HEK293 (cell line): ENCODE measurements at regions not wholly inside any gene's neighbourhood (a gene's known extent, or its start where the extent isn't known, plus 50 kb on each side); places are given as distances from the start of the nearest gene placed in this dataset.

Source experiments
- GLIS1 ChIP-seq: fragments of 450-650 bp; formaldehyde crosslinking; IDR thresholded peaks from 2 replicates; pipeline ENCODE4 v1.5.1; 2016; ENCODE audit warnings: missing biosample characterization, missing genetic modification characterization
- HOXD13 ChIP-seq: sonication (generic); formaldehyde crosslinking; IDR thresholded peaks from 2 replicates; pipeline ENCODE4 v1.8.0; 2022; ENCODE audit warnings: missing genetic modification reagents, borderline replicate concordance
- IKZF3 ChIP-seq: fragments of 450-650 bp; IDR thresholded peaks from 2 replicates; pipeline ENCODE4 v1.5.0; 2018; ENCODE audit warnings: missing biosample characterization, mild to moderate bottlenecking, missing genetic modification characterization, moderate library complexity
- KLF10 ChIP-seq: fragments of 450-650 bp; IDR thresholded peaks from 2 replicates; pipeline ENCODE4 v1.5.1; 2018; ENCODE audit warnings: missing biosample characterization, mild to moderate bottlenecking, missing genetic modification characterization
- KLF16 ChIP-seq: fragments of 450-650 bp; formaldehyde crosslinking; IDR thresholded peaks from 2 replicates; pipeline ENCODE4 v1.5.1; 2017; ENCODE audit warnings: missing biosample characterization, missing genetic modification characterization
- KLF8 ChIP-seq: fragments of 450-650 bp; formaldehyde crosslinking; IDR thresholded peaks from 2 replicates; pipeline ENCODE4 v1.5.1; 2016; ENCODE audit warnings: missing biosample characterization, missing genetic modification characterization
- REPIN1 ChIP-seq: fragments of 450-650 bp; formaldehyde crosslinking; IDR thresholded peaks from 2 replicates; pipeline ENCODE4 v1.5.1; 2017; ENCODE audit warnings: missing biosample characterization, missing genetic modification characterization, low read depth
- SCRT2 ChIP-seq: fragments of 450-650 bp; formaldehyde crosslinking; IDR thresholded peaks from 2 replicates; pipeline ENCODE4 v1.5.1; 2016; ENCODE audit warnings: missing biosample characterization, missing genetic modification characterization
- SP3 ChIP-seq: fragments of 450-650 bp; formaldehyde crosslinking; IDR thresholded peaks from 2 replicates; pipeline ENCODE4 v1.5.1; 2016; ENCODE audit warnings: missing biosample characterization, missing genetic modification characterization
- TCF7L2 ChIP-seq: IDR thresholded peaks from 2 replicates; pipeline ENCODE4 v1.6.1; 2011; ENCODE audit warnings: low read depth, mild to moderate bottlenecking, inconsistent platforms, low read length, moderate library complexity, borderline replicate concordance
- WT1 ChIP-seq: fragments of 450-650 bp; formaldehyde crosslinking; IDR thresholded peaks from 2 replicates; pipeline ENCODE4 v1.5.1; 2016; ENCODE audit warnings: missing biosample characterization, missing genetic modification characterization
- ZBTB20 ChIP-seq: fragments of 450-650 bp; formaldehyde crosslinking; IDR thresholded peaks from 2 replicates; pipeline ENCODE4 v1.5.1; 2016; ENCODE audit warnings: missing biosample characterization, missing genetic modification characterization
- ZBTB21 ChIP-seq: fragments of 450-650 bp; formaldehyde crosslinking; IDR thresholded peaks from 2 replicates; pipeline ENCODE4 v1.5.1; 2017; ENCODE audit warnings: missing biosample characterization, missing genetic modification characterization
- ZBTB48 ChIP-seq: fragments of 450-650 bp; formaldehyde crosslinking; IDR thresholded peaks from 2 replicates; pipeline ENCODE4 v1.5.1; 2016; ENCODE audit warnings: missing biosample characterization, missing genetic modification characterization
- ZEB2 ChIP-seq: fragments of 450-650 bp; formaldehyde crosslinking; IDR thresholded peaks from 2 replicates; pipeline ENCODE4 v1.5.1; 2016; ENCODE audit warnings: missing biosample characterization, missing genetic modification characterization
- ZFP41 ChIP-seq: fragments of 450-650 bp; formaldehyde crosslinking; IDR thresholded peaks from 2 replicates; pipeline ENCODE4 v1.5.1; 2016; ENCODE audit warnings: missing biosample characterization, missing genetic modification characterization, borderline replicate concordance
- ZFP69B ChIP-seq: fragments of 450-650 bp; formaldehyde crosslinking; IDR thresholded peaks from 2 replicates; pipeline ENCODE4 v1.5.1; 2016; ENCODE audit warnings: missing biosample characterization, missing genetic modification characterization
- ZIC2 ChIP-seq: fragments of 450-650 bp; formaldehyde crosslinking; IDR thresholded peaks from 2 replicates; pipeline ENCODE4 v1.5.1; 2016; ENCODE audit warnings: missing biosample characterization, missing genetic modification characterization
- ZNF121 ChIP-seq: fragments of 450-650 bp; formaldehyde crosslinking; IDR thresholded peaks from 2 replicates; pipeline ENCODE4 v1.5.1; 2016; ENCODE audit warnings: missing biosample characterization, missing genetic modification characterization
- ZNF155 ChIP-seq: fragments of 450-650 bp; formaldehyde crosslinking; IDR thresholded peaks from 2 replicates; pipeline ENCODE4 v1.5.1; 2016; ENCODE audit warnings: missing biosample characterization, missing genetic modification characterization
- ZNF157 ChIP-seq: fragments of 450-650 bp; formaldehyde crosslinking; IDR thresholded peaks from 2 replicates; pipeline ENCODE4 v1.5.1; 2016; ENCODE audit warnings: missing biosample characterization, missing genetic modification characterization
- ZNF311 ChIP-seq: fragments of 450-650 bp; formaldehyde crosslinking; IDR thresholded peaks from 2 replicates; pipeline ENCODE4 v1.5.1; 2017; ENCODE audit warnings: missing biosample characterization, missing genetic modification characterization, borderline replicate concordance
- ZNF335 ChIP-seq: fragments of 450-650 bp; formaldehyde crosslinking; conservative IDR thresholded peaks from 2 replicates; pipeline ENCODE4 v1.5.1; 2016; ENCODE audit warnings: missing biosample characterization, missing genetic modification characterization
- ZNF416 ChIP-seq: fragments of 450-650 bp; formaldehyde crosslinking; IDR thresholded peaks from 2 replicates; pipeline ENCODE4 v1.5.1; 2016; ENCODE audit warnings: missing biosample characterization, missing genetic modification characterization
- ZNF501 ChIP-seq: fragments of 450-650 bp; formaldehyde crosslinking; IDR thresholded peaks from 2 replicates; pipeline ENCODE4 v1.5.1; 2016; ENCODE audit warnings: missing biosample characterization, missing genetic modification characterization
- ZNF514 ChIP-seq: fragments of 450-650 bp; formaldehyde crosslinking; IDR thresholded peaks from 2 replicates; pipeline ENCODE4 v1.5.1; 2016; ENCODE audit warnings: missing biosample characterization, missing genetic modification characterization
- ZNF544 ChIP-seq: fragments of 450-650 bp; formaldehyde crosslinking; IDR thresholded peaks from 2 replicates; pipeline ENCODE4 v1.5.0; 2017; ENCODE audit warnings: missing biosample characterization, missing genetic modification characterization
- ZNF560 ChIP-seq: fragments of 450-650 bp; formaldehyde crosslinking; IDR thresholded peaks from 2 replicates; pipeline ENCODE4 v1.5.1; 2017; ENCODE audit warnings: missing biosample characterization, missing genetic modification characterization, borderline replicate concordance
- ZNF561 ChIP-seq: fragments of 450-650 bp; IDR thresholded peaks from 2 replicates; pipeline ENCODE4 v1.5.1; 2018; ENCODE audit warnings: missing biosample characterization, missing genetic modification characterization, borderline replicate concordance
- ZNF623 ChIP-seq: fragments of 450-650 bp; formaldehyde crosslinking; IDR thresholded peaks from 2 replicates; pipeline ENCODE4 v1.5.1; 2016; ENCODE audit warnings: missing biosample characterization, missing genetic modification characterization
- ZNF629 ChIP-seq: fragments of 450-650 bp; formaldehyde crosslinking; IDR thresholded peaks from 2 replicates; pipeline ENCODE4 v1.5.1; 2017; ENCODE audit warnings: missing biosample characterization, missing genetic modification characterization
- ZNF658 ChIP-seq: fragments of 450-650 bp; formaldehyde crosslinking; IDR thresholded peaks from 2 replicates; pipeline ENCODE4; 2016; ENCODE audit warnings: missing biosample characterization, missing genetic modification characterization
- ZNF670 ChIP-seq: fragments of 450-650 bp; formaldehyde crosslinking; IDR thresholded peaks from 2 replicates; pipeline ENCODE4 v1.5.1; 2016; ENCODE audit warnings: missing biosample characterization, missing genetic modification characterization, low read depth
- ZNF701 ChIP-seq: fragments of 450-650 bp; formaldehyde crosslinking; IDR thresholded peaks from 2 replicates; pipeline ENCODE4 v1.5.1; 2016; ENCODE audit warnings: missing biosample characterization, missing genetic modification characterization
- ZNF776 ChIP-seq: fragments of 450-650 bp; formaldehyde crosslinking; IDR thresholded peaks from 2 replicates; pipeline ENCODE4 v1.5.0; 2017; ENCODE audit warnings: missing biosample characterization, missing genetic modification characterization, borderline replicate concordance
- ZNF791 ChIP-seq: fragments of 450-650 bp; formaldehyde crosslinking; IDR thresholded peaks from 2 replicates; pipeline ENCODE4 v1.5.1; 2016; ENCODE audit warnings: missing biosample characterization, missing genetic modification characterization
- TF ChIP-seq, protein P1 (sequence below): fragments of 450-650 bp; formaldehyde crosslinking; IDR thresholded peaks from 2 replicates; pipeline ENCODE4; 2016; ENCODE audit warnings: missing biosample characterization, missing genetic modification characterization
- TF ChIP-seq, protein P2 (sequence below): fragments of 450-650 bp; formaldehyde crosslinking; IDR thresholded peaks from 2 replicates; pipeline ENCODE4 v1.5.1; 2017; ENCODE audit warnings: missing biosample characterization, missing genetic modification characterization
- TF ChIP-seq, protein P3 (sequence below): fragments of 450-650 bp; formaldehyde crosslinking; IDR thresholded peaks from 2 replicates; pipeline ENCODE4 v1.5.1; 2017; ENCODE audit warnings: missing biosample characterization, missing genetic modification characterization
- TF ChIP-seq, protein P4 (sequence below): fragments of 450-650 bp; formaldehyde crosslinking; IDR thresholded peaks from 2 replicates; pipeline ENCODE4 v1.5.1; 2016; ENCODE audit warnings: missing biosample characterization, missing genetic modification characterization

DNA sequence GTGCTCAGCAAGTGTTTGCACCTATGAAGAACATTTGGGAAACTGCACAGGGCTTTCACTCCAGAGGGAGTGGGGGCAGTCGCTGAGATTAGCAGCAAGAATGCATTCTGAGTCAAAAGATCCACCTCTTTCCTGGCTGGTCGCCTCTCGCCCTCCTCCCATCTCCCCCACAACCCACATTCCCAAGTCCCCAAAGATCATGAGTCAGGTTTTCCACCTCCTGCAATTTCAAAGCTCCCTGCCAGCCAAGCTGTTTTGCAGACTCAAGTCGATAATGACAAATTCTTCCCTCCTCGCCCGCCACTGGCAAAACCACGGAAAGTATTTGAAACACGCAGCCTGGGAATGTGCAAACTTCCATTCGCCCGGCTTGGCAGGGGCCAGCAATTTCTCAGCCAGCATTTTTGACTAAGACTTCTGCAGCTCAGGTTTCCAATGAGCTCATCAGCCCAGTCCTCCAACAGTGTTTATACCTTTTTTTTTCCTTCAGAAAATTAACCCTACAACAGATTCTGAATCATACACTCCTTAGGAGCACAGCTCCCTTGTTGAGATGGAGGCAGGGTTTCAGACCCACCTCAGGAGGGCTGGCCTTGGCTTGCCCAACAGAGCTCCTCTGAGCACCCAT, 181.4 kb downstream of the SMAD6 start (continued):
- TF ChIP-seq SP3 (tag by site-specific recombination) (peak; percentile 66), ZNF335 (tag by site-specific recombination) (peak; percentile 84), ZEB2 (tag by site-specific recombination) (peak; percentile 99), ZNF416 (tag by site-specific recombination) (no peak), ZBTB21 (tag by site-specific recombination) (peak; percentile 97), TCF7L2 (no peak), GLIS1 (tag by site-specific recombination) (peak; percentile 99), ZNF623 (tag by site-specific recombination) (no peak), ZNF121 (tag by site-specific recombination) (peak; percentile 35; the same call in 1 of the 2 replicates), ZNF560 (tag by site-specific recombination) (no peak), ZBTB20 (tag by site-specific recombination) (peak; percentile 94), REPIN1 (tag by site-specific recombination) (peak; percentile 73; the same call in 1 of the 2 replicates), ZNF157 (tag by site-specific recombination) (no peak), KLF10 (tag by site-specific recombination) (peak; percentile 91), ZNF791 (tag by site-specific recombination) (no peak), IKZF3 (tag by site-specific recombination) (peak; percentile 88), ZNF701 (tag by site-specific recombination) (no peak), HOXD13 (no peak), SCRT2 (tag by site-specific recombination) (peak; percentile 9; the same call in 1 of the 2 replicates), ZNF629 (tag by site-specific recombination) (peak; percentile 97), ZNF544 (tag by site-specific recombination) (no peak), ZFP69B (tag by site-specific recombination) (peak; percentile 87), ZFP41 (no peak), ZNF670 (tag by site-specific recombination) (no peak), ZNF658 (tag by site-specific recombination) (no peak), ZNF501 (tag by site-specific recombination) (peak; percentile 98), KLF8 (tag by site-specific recombination) (peak; percentile 88), ZNF155 (tag by site-specific recombination) (no peak), ZNF561 (tag by site-specific recombination) (peak; percentile 95; the same call in 1 of the 2 replicates), ZBTB48 (tag by site-specific recombination) (peak; percentile 93), ZIC2 (tag by site-specific recombination) (peak; percentile 80), ZNF514 (tag by site-specific recombination) (no peak), KLF16 (peak; percentile 71; the same call in 1 of the 2 replicates), ZNF776 (no peak), ZNF311 (tag by site-specific recombination) (no peak), WT1 (peak; percentile 66)
- TF ChIP-seq, protein P1, sequence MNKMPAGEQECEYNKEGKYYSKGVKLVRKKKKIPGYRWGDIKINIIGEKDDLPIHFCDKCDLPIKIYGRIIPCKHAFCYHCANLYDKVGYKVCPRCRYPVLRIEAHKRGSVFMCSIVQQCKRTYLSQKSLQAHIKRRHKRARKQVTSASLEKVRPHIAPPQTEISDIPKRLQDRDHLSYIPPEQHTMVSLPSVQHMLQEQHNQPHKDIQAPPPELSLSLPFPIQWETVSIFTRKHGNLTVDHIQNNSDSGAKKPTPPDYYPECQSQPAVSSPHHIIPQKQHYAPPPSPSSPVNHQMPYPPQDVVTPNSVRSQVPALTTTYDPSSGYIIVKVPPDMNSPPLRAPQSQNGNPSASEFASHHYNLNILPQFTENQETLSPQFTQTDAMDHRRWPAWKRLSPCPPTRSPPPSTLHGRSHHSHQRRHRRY (tag by site-specific recombination): no peak
- TF ChIP-seq, protein P2, sequence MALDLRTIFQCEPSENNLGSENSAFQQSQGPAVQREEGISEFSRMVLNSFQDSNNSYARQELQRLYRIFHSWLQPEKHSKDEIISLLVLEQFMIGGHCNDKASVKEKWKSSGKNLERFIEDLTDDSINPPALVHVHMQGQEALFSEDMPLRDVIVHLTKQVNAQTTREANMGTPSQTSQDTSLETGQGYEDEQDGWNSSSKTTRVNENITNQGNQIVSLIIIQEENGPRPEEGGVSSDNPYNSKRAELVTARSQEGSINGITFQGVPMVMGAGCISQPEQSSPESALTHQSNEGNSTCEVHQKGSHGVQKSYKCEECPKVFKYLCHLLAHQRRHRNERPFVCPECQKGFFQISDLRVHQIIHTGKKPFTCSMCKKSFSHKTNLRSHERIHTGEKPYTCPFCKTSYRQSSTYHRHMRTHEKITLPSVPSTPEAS (tag by site-specific recombination): peak; percentile 39
- TF ChIP-seq, protein P3, sequence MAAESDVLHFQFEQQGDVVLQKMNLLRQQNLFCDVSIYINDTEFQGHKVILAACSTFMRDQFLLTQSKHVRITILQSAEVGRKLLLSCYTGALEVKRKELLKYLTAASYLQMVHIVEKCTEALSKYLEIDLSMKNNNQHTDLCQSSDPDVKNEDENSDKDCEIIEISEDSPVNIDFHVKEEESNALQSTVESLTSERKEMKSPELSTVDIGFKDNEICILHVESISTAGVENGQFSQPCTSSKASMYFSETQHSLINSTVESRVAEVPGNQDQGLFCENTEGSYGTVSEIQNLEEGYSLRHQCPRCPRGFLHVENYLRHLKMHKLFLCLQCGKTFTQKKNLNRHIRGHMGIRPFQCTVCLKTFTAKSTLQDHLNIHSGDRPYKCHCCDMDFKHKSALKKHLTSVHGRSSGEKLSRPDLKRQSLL (tag by site-specific recombination): no peak
- TF ChIP-seq, protein P4, sequence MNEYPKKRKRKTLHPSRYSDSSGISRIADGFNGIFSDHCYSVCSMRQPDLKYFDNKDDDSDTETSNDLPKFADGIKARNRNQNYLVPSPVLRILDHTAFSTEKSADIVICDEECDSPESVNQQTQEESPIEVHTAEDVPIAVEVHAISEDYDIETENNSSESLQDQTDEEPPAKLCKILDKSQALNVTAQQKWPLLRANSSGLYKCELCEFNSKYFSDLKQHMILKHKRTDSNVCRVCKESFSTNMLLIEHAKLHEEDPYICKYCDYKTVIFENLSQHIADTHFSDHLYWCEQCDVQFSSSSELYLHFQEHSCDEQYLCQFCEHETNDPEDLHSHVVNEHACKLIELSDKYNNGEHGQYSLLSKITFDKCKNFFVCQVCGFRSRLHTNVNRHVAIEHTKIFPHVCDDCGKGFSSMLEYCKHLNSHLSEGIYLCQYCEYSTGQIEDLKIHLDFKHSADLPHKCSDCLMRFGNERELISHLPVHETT (tag by site-specific recombination): peak; percentile 92
